HL-60 (cell line): ENCODE measurements at regions not wholly inside any gene's neighbourhood (a gene's known extent, or its start where the extent isn't known, plus 50 kb on each side); places are given as distances from the start of the nearest gene placed in this dataset.

Experiments
- DNase-seq, 2 experiments: peaks; one replicate each; pipeline ENCODE4 v3.0.0-alpha.2; 2010 to 2020; ENCODE audit warnings: low read depth in 1 of 2, low spot score in 1 of 2
- H3K27ac ChIP-seq: fragments of 250-450 bp; sonication (Bioruptor Pico); replicated peaks from 2 replicates; pipeline ENCODE4 v1.5.1; 2020; ENCODE audit warnings: mild to moderate bottlenecking, moderate library complexity
- H3K27me3 ChIP-seq: fragments of 250-450 bp; sonication (Bioruptor Pico); 2 replicates; pipeline ENCODE4 v1.5.1; 2021; ENCODE audit warnings: mild to moderate bottlenecking, moderate library complexity; ENCODE audit not compliant: insufficient read depth, poor library complexity, severe bottlenecking
- H3K4me3 ChIP-seq: replicated peaks from 2 replicates; pipeline ENCODE4 v1.5.1; 2011; ENCODE audit warnings: mild to moderate bottlenecking, control low read depth, low read length; ENCODE audit not compliant: insufficient read depth
- GABPA ChIP-seq: IDR thresholded peaks from 2 replicates; pipeline ENCODE4 v1.6.1; 2012; ENCODE audit warnings: low read depth
- POLR2AphosphoS5 ChIP-seq: IDR thresholded peaks from 2 replicates; pipeline ENCODE4 v1.6.1; 2012; ENCODE audit warnings: low read depth
- SPI1 ChIP-seq: IDR thresholded peaks from 2 replicates; pipeline ENCODE4 v1.6.1; 2012; ENCODE audit warnings: low read depth, mild to moderate bottlenecking, borderline replicate concordance
- TF ChIP-seq, protein P1 (sequence below): IDR thresholded peaks from one replicate; pipeline ENCODE4 v1.5.1; 2011; ENCODE audit warnings: low read length, control low read depth, inconsistent platforms; ENCODE audit not compliant: insufficient read depth
- TF ChIP-seq, protein P2 (sequence below): IDR thresholded peaks from 2 replicates; pipeline ENCODE4 v1.6.1; 2012; ENCODE audit warnings: low read depth; ENCODE audit not compliant: insufficient replicate concordance

- Histone ChIP-seq H3K4me3 (no peak overlapping the region), H3K27ac (no peak overlapping the region), H3K27me3 (no peaks in the 10 kb centered on the region)
- no peak for DNase-seq
- TF ChIP-seq GABPA (no peak), POLR2AphosphoS5 (no peak), SPI1 (no peak)
- TF ChIP-seq, protein P1, sequence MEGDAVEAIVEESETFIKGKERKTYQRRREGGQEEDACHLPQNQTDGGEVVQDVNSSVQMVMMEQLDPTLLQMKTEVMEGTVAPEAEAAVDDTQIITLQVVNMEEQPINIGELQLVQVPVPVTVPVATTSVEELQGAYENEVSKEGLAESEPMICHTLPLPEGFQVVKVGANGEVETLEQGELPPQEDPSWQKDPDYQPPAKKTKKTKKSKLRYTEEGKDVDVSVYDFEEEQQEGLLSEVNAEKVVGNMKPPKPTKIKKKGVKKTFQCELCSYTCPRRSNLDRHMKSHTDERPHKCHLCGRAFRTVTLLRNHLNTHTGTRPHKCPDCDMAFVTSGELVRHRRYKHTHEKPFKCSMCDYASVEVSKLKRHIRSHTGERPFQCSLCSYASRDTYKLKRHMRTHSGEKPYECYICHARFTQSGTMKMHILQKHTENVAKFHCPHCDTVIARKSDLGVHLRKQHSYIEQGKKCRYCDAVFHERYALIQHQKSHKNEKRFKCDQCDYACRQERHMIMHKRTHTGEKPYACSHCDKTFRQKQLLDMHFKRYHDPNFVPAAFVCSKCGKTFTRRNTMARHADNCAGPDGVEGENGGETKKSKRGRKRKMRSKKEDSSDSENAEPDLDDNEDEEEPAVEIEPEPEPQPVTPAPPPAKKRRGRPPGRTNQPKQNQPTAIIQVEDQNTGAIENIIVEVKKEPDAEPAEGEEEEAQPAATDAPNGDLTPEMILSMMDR, result no peak
- TF ChIP-seq, protein P2, sequence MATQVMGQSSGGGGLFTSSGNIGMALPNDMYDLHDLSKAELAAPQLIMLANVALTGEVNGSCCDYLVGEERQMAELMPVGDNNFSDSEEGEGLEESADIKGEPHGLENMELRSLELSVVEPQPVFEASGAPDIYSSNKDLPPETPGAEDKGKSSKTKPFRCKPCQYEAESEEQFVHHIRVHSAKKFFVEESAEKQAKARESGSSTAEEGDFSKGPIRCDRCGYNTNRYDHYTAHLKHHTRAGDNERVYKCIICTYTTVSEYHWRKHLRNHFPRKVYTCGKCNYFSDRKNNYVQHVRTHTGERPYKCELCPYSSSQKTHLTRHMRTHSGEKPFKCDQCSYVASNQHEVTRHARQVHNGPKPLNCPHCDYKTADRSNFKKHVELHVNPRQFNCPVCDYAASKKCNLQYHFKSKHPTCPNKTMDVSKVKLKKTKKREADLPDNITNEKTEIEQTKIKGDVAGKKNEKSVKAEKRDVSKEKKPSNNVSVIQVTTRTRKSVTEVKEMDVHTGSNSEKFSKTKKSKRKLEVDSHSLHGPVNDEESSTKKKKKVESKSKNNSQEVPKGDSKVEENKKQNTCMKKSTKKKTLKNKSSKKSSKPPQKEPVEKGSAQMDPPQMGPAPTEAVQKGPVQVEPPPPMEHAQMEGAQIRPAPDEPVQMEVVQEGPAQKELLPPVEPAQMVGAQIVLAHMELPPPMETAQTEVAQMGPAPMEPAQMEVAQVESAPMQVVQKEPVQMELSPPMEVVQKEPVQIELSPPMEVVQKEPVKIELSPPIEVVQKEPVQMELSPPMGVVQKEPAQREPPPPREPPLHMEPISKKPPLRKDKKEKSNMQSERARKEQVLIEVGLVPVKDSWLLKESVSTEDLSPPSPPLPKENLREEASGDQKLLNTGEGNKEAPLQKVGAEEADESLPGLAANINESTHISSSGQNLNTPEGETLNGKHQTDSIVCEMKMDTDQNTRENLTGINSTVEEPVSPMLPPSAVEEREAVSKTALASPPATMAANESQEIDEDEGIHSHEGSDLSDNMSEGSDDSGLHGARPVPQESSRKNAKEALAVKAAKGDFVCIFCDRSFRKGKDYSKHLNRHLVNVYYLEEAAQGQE, result no peak
These were observed 447.0 kb upstream of the EDIL3 start for GRCh38 chr5:84831701-84832100.

GRCh38 chr5:84830265-84830664 is 445.6 kb upstream of the EDIL3 start:
- no peak for TF ChIP-seq GABPA
- TF ChIP-seq POLR2AphosphoS5, result no peak
- TF ChIP-seq, protein P1, result no peak
- TF ChIP-seq SPI1, result no peak
- no peak for DNase-seq
- H3K27ac ChIP-seq, result no peak overlapping the region
- no peak overlapping the region for H3K4me3 ChIP-seq
- no peaks in the 10 kb centered on the region for H3K27me3 ChIP-seq

DNA sequence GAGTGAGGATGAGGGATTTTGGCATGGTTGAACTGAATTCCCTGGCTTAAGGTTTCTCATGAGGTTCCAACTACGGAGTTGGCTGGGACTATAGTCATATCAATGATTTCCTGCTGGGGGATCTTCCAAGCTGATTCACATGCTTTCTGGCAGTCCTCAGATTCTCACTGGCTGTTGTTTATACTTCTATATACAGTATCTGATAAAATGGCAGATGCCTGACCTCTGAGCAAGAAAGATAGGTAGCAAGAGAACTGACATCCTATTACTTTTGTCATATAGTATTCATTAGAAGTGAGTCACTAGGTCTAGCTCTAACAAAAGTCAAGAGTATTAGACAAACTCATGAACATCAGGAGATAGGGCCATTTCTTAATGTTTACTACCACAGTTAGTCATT is 440.9 kb upstream of the EDIL3 start:
- H3K27me3 ChIP-seq, result no peaks in the 10 kb centered on the region
- DNase-seq, result no peak
- TF ChIP-seq, protein P2, result no peak
- TF ChIP-seq, protein P1, result no peak
- no peak for TF ChIP-seq SPI1
- TF ChIP-seq GABPA, result no peak
- TF ChIP-seq POLR2AphosphoS5, result no peak
- no peak overlapping the region for H3K4me3 ChIP-seq
- no peak overlapping the region for H3K27ac ChIP-seq

GRCh38 chr5:84821924-84822323 is 437.2 kb upstream of the EDIL3 start:
- no peak for DNase-seq
- Histone ChIP-seq H3K27me3 (no peaks in the 10 kb centered on the region), H3K4me3 (no peak overlapping the region), H3K27ac (no peak overlapping the region)
- no peak for TF ChIP-seq GABPA
